Colonic mucosa (tissue), 4 donors: ENCODE measurements at regions not wholly inside any gene's neighbourhood (a gene's known extent, or its start where the extent isn't known, plus 50 kb on each side); places are given as distances from the start of the nearest gene placed in this dataset.

Experiments
- DNase-seq: peaks from one replicate; pipeline ENCODE4 v3.0.0-alpha.2; 2020
- H3K27ac ChIP-seq: fragments of 200-600 bp; one replicate; pipeline ENCODE4 v1.8.0; 2021
- H3K27me3 ChIP-seq: fragments of 200-600 bp; one replicate; pipeline ENCODE4 v1.8.0; 2021
- H3K36me3 ChIP-seq: fragments of 200-600 bp; one replicate; pipeline ENCODE4 v1.8.0; 2021
- H3K4me1 ChIP-seq: fragments of 200-600 bp; one replicate; pipeline ENCODE4 v1.8.0; 2021; ENCODE audit warnings: mild to moderate bottlenecking
- H3K4me3 ChIP-seq: fragments of 200-600 bp; one replicate; pipeline ENCODE4 v1.8.0; 2021
- H3K9ac ChIP-seq, 2 donors: one replicate each; pipeline ENCODE4 v1.7.0; 2013; ENCODE audit warnings: control low read depth in 2 of 2, low read depth in 2 of 2, low read length in 2 of 2
- H3K9me3 ChIP-seq: fragments of 200-600 bp; one replicate; pipeline ENCODE4 v1.8.0; 2021
- intact Hi-C: fragments of 100-400 bp; cut with DNase I; formaldehyde crosslinking; loops from one replicate; pipeline ENCODE4 v1.14.1; 2022
- TF ChIP-seq, protein P1 (sequence below): fragments of 200-600 bp; IDR thresholded peaks from one replicate; pipeline ENCODE4 v1.8.0; 2022; ENCODE audit warnings: antibody characterized with exemption, mild to moderate bottlenecking
- donor health status: healthy.
- donor health status: DM: no; HTN: no; CAD: no.
- donor health status: DM: no; HTN: no; CAD: no.

DNA sequence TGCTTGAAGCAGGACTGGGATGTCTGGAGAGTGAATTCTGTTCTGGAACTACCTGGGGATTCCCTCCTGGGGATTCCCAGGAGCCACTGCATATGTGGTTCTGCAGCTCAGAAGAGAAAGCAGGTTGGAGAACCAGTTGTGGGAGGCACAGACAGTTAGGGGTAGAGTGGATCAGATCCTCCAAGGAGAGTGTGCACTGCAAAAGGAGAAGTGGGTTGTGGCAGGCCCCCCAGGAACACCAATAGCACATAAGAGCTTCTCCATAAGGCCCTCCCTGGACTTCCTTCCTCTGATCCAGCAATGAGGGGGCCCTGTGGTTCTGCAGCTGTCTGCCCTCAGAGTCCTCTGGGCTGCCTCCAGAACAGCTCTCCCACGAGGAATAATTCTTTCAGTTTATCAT is 369.2 kb upstream of the CNR1 start:
- Histone ChIP-seq H3K36me3 (no peaks in the 10 kb centered on the region), H3K9ac (no peak overlapping the region), H3K9me3 (no peaks in the 10 kb centered on the region), H3K4me3 (no peak overlapping the region), H3K27me3 (no peaks in the 10 kb centered on the region), H3K4me1 (no peaks in the 10 kb centered on the region), H3K27ac (no peak overlapping the region)
- intact Hi-C loops: no loop called here
- TF ChIP-seq, protein P1, sequence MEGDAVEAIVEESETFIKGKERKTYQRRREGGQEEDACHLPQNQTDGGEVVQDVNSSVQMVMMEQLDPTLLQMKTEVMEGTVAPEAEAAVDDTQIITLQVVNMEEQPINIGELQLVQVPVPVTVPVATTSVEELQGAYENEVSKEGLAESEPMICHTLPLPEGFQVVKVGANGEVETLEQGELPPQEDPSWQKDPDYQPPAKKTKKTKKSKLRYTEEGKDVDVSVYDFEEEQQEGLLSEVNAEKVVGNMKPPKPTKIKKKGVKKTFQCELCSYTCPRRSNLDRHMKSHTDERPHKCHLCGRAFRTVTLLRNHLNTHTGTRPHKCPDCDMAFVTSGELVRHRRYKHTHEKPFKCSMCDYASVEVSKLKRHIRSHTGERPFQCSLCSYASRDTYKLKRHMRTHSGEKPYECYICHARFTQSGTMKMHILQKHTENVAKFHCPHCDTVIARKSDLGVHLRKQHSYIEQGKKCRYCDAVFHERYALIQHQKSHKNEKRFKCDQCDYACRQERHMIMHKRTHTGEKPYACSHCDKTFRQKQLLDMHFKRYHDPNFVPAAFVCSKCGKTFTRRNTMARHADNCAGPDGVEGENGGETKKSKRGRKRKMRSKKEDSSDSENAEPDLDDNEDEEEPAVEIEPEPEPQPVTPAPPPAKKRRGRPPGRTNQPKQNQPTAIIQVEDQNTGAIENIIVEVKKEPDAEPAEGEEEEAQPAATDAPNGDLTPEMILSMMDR: no peak
- DNase-seq: no peak

DNA sequence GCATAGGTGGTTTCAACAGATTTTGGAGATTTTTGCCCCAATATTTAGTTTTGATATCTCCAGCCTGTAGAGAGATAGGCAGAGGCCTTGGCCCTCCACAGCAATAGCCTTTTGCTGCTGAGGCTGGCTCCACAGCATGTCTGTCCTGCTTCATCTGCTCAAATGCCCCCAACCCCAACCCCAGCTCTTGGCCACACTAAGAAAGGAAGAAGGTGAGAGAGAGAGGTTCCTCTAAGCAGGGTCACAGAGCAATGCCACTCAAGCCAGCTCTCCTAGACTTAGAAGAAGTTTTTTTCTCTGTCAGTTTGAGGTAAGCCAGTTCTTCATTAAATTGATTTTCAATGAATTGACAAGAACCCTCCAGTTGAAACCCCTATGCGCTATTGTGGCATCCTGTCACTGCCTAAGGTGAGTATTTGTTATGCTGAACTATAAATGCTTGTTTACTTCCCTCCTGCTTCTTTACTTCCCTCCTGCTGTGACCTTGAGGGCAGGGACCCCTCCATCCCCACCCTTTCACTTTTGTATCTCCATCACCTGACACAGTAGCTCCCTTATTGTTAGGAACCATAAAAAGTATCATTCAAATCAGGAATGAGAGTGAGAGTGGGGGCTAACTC is 366.2 kb upstream of the CNR1 start:
- TF ChIP-seq, protein P1: no peak
- H3K9me3 ChIP-seq: no peaks in the 10 kb centered on the region
- DNase-seq: no peak
- no peaks in the 10 kb centered on the region for H3K27me3 ChIP-seq
- H3K4me3 ChIP-seq: no peak overlapping the region
- no peak overlapping the region for H3K9ac ChIP-seq
- no peak overlapping the region for H3K27ac ChIP-seq
- no peaks in the 10 kb centered on the region for H3K4me1 ChIP-seq
- H3K36me3 ChIP-seq: no peaks in the 10 kb centered on the region
- intact Hi-C loops: no loop called here

DNA sequence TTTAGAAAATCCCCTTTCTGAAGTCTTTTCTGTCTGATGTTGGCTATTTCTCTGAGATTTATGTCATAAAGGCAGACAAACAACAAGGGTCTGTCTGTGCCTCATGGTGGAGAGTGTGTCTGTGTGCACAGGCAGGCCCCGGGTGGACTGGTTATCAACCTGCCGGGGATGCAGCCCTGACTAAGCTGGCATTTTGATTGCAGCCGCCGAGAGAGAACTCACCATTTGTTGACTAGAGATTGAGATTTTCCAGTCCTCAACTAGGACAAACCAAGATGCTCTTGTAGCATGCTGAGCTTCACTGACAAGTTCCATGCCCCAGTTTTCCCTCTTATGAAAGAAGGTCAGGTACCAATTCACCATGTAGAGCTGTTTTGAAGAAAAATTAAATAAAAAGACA is 363.6 kb upstream of the CNR1 start:
- Histone ChIP-seq H3K9me3 (no peaks in the 10 kb centered on the region), H3K4me1 (no peaks in the 10 kb centered on the region), H3K27me3 (no peaks in the 10 kb centered on the region), H3K36me3 (no peaks in the 10 kb centered on the region), H3K9ac (no peak overlapping the region), H3K4me3 (no peak overlapping the region), H3K27ac (no peak overlapping the region)
- DNase-seq: no peak
- intact Hi-C loops: no loop called here
- TF ChIP-seq, protein P1: no peak

DNA sequence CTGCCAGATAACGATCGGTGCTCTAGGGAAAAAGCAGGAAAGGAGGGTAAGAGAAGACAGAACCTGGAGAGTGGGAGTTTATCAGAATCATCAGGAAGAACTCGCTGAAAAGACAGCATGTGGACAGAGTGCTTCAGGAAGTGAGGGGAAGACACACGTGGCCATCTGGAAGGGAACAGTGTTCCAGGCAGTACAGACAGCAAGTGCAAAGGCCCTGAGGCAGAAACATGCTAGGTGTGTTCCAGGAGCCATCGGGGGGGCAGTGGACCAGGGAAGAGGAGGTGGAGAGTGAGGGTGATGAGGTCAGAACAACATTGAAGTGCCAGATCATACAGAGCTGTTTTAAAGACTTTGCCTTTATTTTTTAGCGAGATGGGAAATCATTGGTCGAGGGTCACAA is 354.3 kb upstream of the CNR1 start:
- H3K4me1 ChIP-seq: no peaks in the 10 kb centered on the region
- intact Hi-C loops: no loop called here
- no peak for DNase-seq

DNA sequence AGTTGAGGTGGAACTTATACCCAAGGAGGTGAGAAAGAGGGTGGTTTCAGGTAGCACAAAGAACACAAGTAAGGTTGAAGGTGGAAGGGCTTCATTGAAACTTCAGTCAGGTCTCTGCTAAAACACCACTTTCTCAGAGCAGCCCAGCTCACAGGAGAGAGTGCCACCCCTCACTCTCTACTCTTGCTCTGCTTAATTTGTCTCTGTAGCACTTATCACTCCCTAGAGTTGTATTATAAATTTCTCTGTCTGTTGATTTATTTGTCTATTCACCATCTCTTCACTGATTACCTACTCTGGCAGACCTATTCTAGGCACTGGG is 353.8 kb upstream of the CNR1 start:
- Histone ChIP-seq H3K27ac (no peak overlapping the region), H3K9me3 (no peaks in the 10 kb centered on the region), H3K4me1 (no peaks in the 10 kb centered on the region), H3K36me3 (no peaks in the 10 kb centered on the region), H3K9ac (no peak overlapping the region), H3K27me3 (no peaks in the 10 kb centered on the region), H3K4me3 (no peak overlapping the region)
- TF ChIP-seq, protein P1: no peak
- no peak for DNase-seq
- intact Hi-C loops: no loop called here

More for the DNA sequence above, 354.3 kb upstream of the CNR1 start:
- Histone ChIP-seq H3K4me3 (no peak overlapping the region), H3K9me3 (no peaks in the 10 kb centered on the region), H3K36me3 (no peaks in the 10 kb centered on the region), H3K9ac (no peak overlapping the region), H3K27me3 (no peaks in the 10 kb centered on the region), H3K27ac (no peak overlapping the region)
- TF ChIP-seq, protein P1: no peak
